ENCODE measurements at regions not wholly inside any gene's neighbourhood (a gene's known extent, or its start where the extent isn't known, plus 50 kb on each side); places are given as distances from the start of the nearest gene placed in this dataset.

DNA sequence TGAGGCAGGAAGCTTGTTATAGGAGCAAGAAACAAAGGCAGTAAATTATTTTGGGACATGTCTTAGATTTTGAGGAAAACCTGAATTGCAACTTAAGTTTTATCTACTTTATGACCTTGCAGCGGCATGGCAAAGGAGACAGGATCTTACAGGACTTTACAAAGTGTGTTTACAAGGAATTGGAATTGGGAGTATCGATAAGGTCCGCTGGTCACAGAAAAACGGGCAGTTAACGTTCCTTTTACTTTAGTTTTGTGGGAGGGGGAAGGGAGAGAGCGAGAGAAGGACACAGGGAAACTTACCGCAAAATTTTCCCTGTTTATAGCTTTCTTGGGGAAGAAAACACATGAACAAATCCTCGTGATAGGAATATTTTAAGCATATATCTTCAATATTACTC, 1607.2 kb downstream of the GRIK2 start:
- no peak for TF ChIP-seq CTCF (IDR thresholded peaks at IDR 0.05)
- no peak for TF ChIP-seq POLR2AphosphoS5 (IDR thresholded peaks at IDR 0.05; ENCODE audit: insufficient read depth in 1 of 2, low read depth in 1 of 2)
